Glutamatergic neuron (in vitro differentiated cells): ENCODE measurements at regions not wholly inside any gene's neighbourhood (a gene's known extent, or its start where the extent isn't known, plus 50 kb on each side); places are given as distances from the start of the nearest gene placed in this dataset.

ENCODE experiments used
- DNase-seq: peaks from one replicate; pipeline ENCODE4 v3.0.0; 2022
- H3K27ac Mint-ChIP-seq: one replicate; pipeline ENCODE4 v1.8.0; 2020; ENCODE audit warnings: mild to moderate bottlenecking, mixed read lengths, inconsistent platforms; ENCODE audit not compliant: unreplicated experiment
- H3K27me3 Mint-ChIP-seq: one replicate; pipeline ENCODE4 v1.8.0; 2020; ENCODE audit warnings: mild to moderate bottlenecking, moderate library complexity, mixed read lengths, inconsistent platforms; ENCODE audit not compliant: unreplicated experiment
- H3K36me3 Mint-ChIP-seq: one replicate; pipeline ENCODE4 v1.8.0; 2020; ENCODE audit warnings: mild to moderate bottlenecking, mixed read lengths, inconsistent platforms; ENCODE audit not compliant: unreplicated experiment
- H3K4me1 Mint-ChIP-seq: one replicate; pipeline ENCODE4 v1.8.0; 2020; ENCODE audit warnings: mild to moderate bottlenecking, low read depth, mixed read lengths, inconsistent platforms; ENCODE audit not compliant: unreplicated experiment
- H3K4me3 Mint-ChIP-seq: one replicate; pipeline ENCODE4 v1.8.0; 2020; ENCODE audit warnings: mild to moderate bottlenecking, mixed read lengths, inconsistent platforms; ENCODE audit not compliant: unreplicated experiment
- H3K9me3 Mint-ChIP-seq: one replicate; pipeline ENCODE4 v1.8.0; 2020; ENCODE audit warnings: mild to moderate bottlenecking, moderate library complexity, mixed read lengths, inconsistent platforms; ENCODE audit not compliant: unreplicated experiment
- CTCF ChIP-seq: fragments of 200-600 bp; sonication (generic); IDR thresholded peaks from one replicate; pipeline ENCODE4 v1.5.0; 2021; ENCODE audit not compliant: partially characterized antibody, unreplicated experiment

GRCh38 chr10:123569436-123570035, 96.6 kb upstream of the GPR26 start:
- no peak for DNase-seq
- TF ChIP-seq CTCF = no peak
- peaks cover 3% of the 10 kb centered on the region for H3K27me3 Mint-ChIP-seq
- no peak overlapping the region for H3K4me3 Mint-ChIP-seq
- H3K9me3 Mint-ChIP-seq = peaks cover 1% of the 10 kb centered on the region
- H3K36me3 Mint-ChIP-seq = peaks cover 4% of the 10 kb centered on the region
- H3K4me1 Mint-ChIP-seq = no peaks in the 10 kb centered on the region
- H3K27ac Mint-ChIP-seq = no peak overlapping the region

GRCh38 chr10:123570051-123570897, 95.9 kb upstream of the GPR26 start:
- no peaks in the 10 kb centered on the region for H3K9me3 Mint-ChIP-seq
- peaks cover 4% of the 10 kb centered on the region for H3K36me3 Mint-ChIP-seq
- peaks cover 5% of the 10 kb centered on the region for H3K27me3 Mint-ChIP-seq
- H3K4me3 Mint-ChIP-seq = no peak overlapping the region
- H3K4me1 Mint-ChIP-seq = no peaks in the 10 kb centered on the region
- no peak for DNase-seq
- no peak for TF ChIP-seq CTCF
- no peak overlapping the region for H3K27ac Mint-ChIP-seq

- Mint-ChIP-seq H3K36me3 (peaks cover 4% of the 10 kb centered on the region), H3K9me3 (no peaks in the 10 kb centered on the region), H3K4me1 (no peaks in the 10 kb centered on the region), H3K4me3 (no peak overlapping the region), H3K27me3 (peaks cover 5% of the 10 kb centered on the region), H3K27ac (no peak overlapping the region)
- TF ChIP-seq CTCF = no peak
- no peak for DNase-seq
Measured at GRCh38 chr10:123570898-123571515, 95.1 kb upstream of the GPR26 start.

GRCh38 chr10:123571978-123572377, 94.2 kb upstream of the GPR26 start:
- Mint-ChIP-seq H3K4me1 (no peaks in the 10 kb centered on the region), H3K4me3 (no peak overlapping the region), H3K9me3 (no peaks in the 10 kb centered on the region), H3K36me3 (peaks cover 4% of the 10 kb centered on the region), H3K27me3 (peaks cover 5% of the 10 kb centered on the region), H3K27ac (no peak overlapping the region)
- TF ChIP-seq CTCF = no peak
- no peak for DNase-seq
